SU-DHL-6 (cell line): ENCODE measurements at regions not wholly inside any gene's neighbourhood (a gene's known extent, or its start where the extent isn't known, plus 50 kb on each side); places are given as distances from the start of the nearest gene placed in this dataset.

ENCODE experiments used
- H2AFZ ChIP-seq: fragments of 200-600 bp; sonication (generic); 2 replicates; pipeline ENCODE4 v1.6.1; 2014; ENCODE audit warnings: low read depth, mild to moderate bottlenecking, moderate library complexity, mixed read lengths, antibody characterized with exemption, low read length; ENCODE audit not compliant: severe bottlenecking
- H3F3A ChIP-seq: fragments of 200-600 bp; shearing (Covaris generic); 2 replicates; pipeline ENCODE4 v1.6.0; 2016; ENCODE audit warnings: antibody characterized with exemption, mild to moderate bottlenecking; ENCODE audit not compliant: insufficient read depth
- H3K27ac ChIP-seq: fragments of 200-600 bp; sonication (generic); 2 replicates; pipeline ENCODE4 v1.5.1; 2016; ENCODE audit warnings: low read depth, mild to moderate bottlenecking, low read length, moderate library complexity, mixed read lengths
- H3K27me3 ChIP-seq: fragments of 200-600 bp; sonication (generic), shearing (Covaris generic); 2 replicates; pipeline ENCODE4 v1.6.0; 2014; ENCODE audit warnings: mild to moderate bottlenecking, low read length
- H3K36me3 ChIP-seq: fragments of 200-600 bp; sonication (generic); 2 replicates; pipeline ENCODE4 v1.6.1; 2014; ENCODE audit warnings: mild to moderate bottlenecking, low read length, mixed read lengths
- H3K4me2 ChIP-seq: fragments of 300-600, 200-600 bp; shearing (Covaris generic), sonication (generic); 2 replicates; pipeline ENCODE4 v1.6.0; 2014; ENCODE audit warnings: low read length, low read depth, mild to moderate bottlenecking; ENCODE audit not compliant: poor library complexity, severe bottlenecking
- H3K4me3 ChIP-seq: fragments of 200-600 bp; sonication (generic); 2 replicates; pipeline ENCODE4 v1.5.1; 2014; ENCODE audit warnings: antibody characterized with exemption, low read length, mild to moderate bottlenecking, mixed read lengths; ENCODE audit not compliant: insufficient read depth, poor library complexity, severe bottlenecking
- H3K79me2 ChIP-seq: fragments of 200-600 bp; sonication (generic); 2 replicates; pipeline ENCODE4 v1.6.1; 2014; ENCODE audit warnings: mild to moderate bottlenecking, low read length, moderate library complexity; ENCODE audit not compliant: insufficient read depth
- H3K9ac ChIP-seq: fragments of 200-600 bp; sonication (generic); 2 replicates; pipeline ENCODE4 v1.7.0; 2014; ENCODE audit warnings: mild to moderate bottlenecking, low read length
- H3K9me2 ChIP-seq: fragments of 200-600 bp; sonication (generic); replicated peaks from 2 replicates; pipeline ENCODE4 v1.6.1; 2014; ENCODE audit warnings: low read length; ENCODE audit not compliant: insufficient read depth
- H3K9me3 ChIP-seq: fragments of 200-600 bp; sonication (generic); 2 replicates; pipeline ENCODE4 v1.6.1; 2014; ENCODE audit warnings: low read length, mixed read lengths; ENCODE audit not compliant: insufficient read depth
- H4K20me1 ChIP-seq: fragments of 200-600 bp; sonication (generic); 2 replicates; pipeline ENCODE4 v1.6.1; 2014; ENCODE audit warnings: low read depth, mild to moderate bottlenecking, antibody characterized with exemption, low read length, moderate library complexity, mixed read lengths
- EZH2phosphoT487 ChIP-seq: fragments of 200-600 bp; sonication (generic), shearing (Covaris generic); conservative IDR thresholded peaks from 2 replicates; pipeline ENCODE4 v1.6.1; 2018; ENCODE audit warnings: mild to moderate bottlenecking, antibody characterized with exemption, low read length, moderate library complexity, mixed read lengths
- TF ChIP-seq, protein P1 (sequence below): fragments of 200-600 bp; sonication (generic); IDR thresholded peaks from one replicate; pipeline ENCODE4 v1.5.1; 2017; ENCODE audit warnings: antibody characterized with exemption, mild to moderate bottlenecking, low read length, moderate library complexity; ENCODE audit not compliant: insufficient read depth, poor library complexity, severe bottlenecking

DNA sequence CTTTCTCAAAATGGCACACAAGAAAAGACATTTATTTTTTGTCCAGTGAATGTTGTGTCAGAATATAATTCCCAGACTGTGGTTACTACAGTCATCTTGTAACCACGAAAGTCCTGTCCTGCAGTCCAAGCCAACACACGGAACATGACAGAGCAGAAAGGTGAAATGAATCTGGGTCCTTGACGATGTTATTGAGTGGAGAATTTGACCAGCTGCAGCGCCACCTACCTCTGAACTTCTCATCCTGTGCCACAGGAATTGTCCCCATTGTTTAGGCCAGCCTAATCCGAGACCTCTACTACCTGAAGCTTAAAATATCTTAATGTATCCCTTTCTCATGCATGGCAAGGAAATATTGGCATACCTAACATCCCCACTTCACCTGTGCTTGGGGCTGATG lies 64.1 kb upstream of the OTX2 start:
- Histone ChIP-seq H4K20me1 (no peaks in the 10 kb centered on the region), H3K27me3 (no peaks in the 10 kb centered on the region), H3K4me3 (no peak overlapping the region), H3F3A (no peaks in the 10 kb centered on the region), H3K36me3 (no peaks in the 10 kb centered on the region), H3K4me2 (no peak overlapping the region), H3K9me2 (no peaks in the 10 kb centered on the region), H2AFZ (no peak overlapping the region), H3K9ac (no peak overlapping the region), H3K79me2 (no peaks in the 10 kb centered on the region), H3K9me3 (no peaks in the 10 kb centered on the region), H3K27ac (no peak overlapping the region)
- TF ChIP-seq EZH2phosphoT487 = no peak
- TF ChIP-seq, protein P1, sequence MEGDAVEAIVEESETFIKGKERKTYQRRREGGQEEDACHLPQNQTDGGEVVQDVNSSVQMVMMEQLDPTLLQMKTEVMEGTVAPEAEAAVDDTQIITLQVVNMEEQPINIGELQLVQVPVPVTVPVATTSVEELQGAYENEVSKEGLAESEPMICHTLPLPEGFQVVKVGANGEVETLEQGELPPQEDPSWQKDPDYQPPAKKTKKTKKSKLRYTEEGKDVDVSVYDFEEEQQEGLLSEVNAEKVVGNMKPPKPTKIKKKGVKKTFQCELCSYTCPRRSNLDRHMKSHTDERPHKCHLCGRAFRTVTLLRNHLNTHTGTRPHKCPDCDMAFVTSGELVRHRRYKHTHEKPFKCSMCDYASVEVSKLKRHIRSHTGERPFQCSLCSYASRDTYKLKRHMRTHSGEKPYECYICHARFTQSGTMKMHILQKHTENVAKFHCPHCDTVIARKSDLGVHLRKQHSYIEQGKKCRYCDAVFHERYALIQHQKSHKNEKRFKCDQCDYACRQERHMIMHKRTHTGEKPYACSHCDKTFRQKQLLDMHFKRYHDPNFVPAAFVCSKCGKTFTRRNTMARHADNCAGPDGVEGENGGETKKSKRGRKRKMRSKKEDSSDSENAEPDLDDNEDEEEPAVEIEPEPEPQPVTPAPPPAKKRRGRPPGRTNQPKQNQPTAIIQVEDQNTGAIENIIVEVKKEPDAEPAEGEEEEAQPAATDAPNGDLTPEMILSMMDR = peak; percentile 30

DNA sequence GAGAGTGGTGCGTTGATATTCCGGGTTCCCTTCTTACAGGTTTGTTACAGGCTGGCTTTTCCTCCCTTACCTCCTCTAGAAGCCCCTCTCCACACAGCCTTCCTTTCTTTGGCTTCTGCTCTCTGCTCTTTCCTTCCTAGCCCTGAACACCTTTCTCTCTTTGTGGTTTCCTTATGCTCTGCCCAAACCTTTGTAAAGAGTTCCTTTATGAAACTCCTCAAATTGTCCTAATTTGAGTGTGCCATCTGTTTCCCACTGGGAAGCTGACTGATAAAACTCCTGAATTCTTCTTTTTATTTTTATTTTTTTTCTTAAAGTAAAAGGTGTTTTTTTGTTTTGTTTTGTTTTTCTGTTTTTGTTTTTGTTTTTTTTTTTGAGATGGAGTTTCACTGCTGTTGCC lies 60.1 kb upstream of the OTX2 start:
- Histone ChIP-seq H3K36me3 (no peaks in the 10 kb centered on the region), H2AFZ (no peak overlapping the region), H3F3A (no peaks in the 10 kb centered on the region), H3K9me2 (no peaks in the 10 kb centered on the region), H3K4me2 (no peak overlapping the region), H3K27me3 (no peaks in the 10 kb centered on the region), H4K20me1 (no peaks in the 10 kb centered on the region), H3K4me3 (no peak overlapping the region), H3K9me3 (no peaks in the 10 kb centered on the region), H3K79me2 (no peaks in the 10 kb centered on the region), H3K27ac (no peak overlapping the region), H3K9ac (no peak overlapping the region)
- TF ChIP-seq, protein P1 = no peak
- TF ChIP-seq EZH2phosphoT487 = no peak

DNA sequence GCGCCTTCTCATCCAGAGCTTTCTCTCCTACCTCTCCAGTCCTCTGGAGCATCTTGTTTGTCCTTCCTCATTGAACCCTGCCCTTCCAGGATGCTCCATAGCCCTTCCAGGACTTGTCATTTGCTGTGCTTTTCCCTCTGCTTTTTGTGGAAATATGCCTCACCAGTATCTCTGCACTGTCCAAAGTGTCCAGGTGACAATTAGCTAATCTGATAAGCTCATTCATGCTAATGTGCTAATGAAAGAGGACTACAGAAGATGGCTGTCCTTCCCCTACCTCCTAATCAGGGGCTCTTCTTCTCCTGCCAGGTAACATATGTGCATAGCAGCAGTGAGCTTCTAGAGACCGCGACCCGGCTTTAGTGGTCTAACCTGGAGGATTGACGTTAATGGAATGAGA lies 58.4 kb upstream of the OTX2 start:
- Histone ChIP-seq H3K79me2 (no peaks in the 10 kb centered on the region), H3K36me3 (no peaks in the 10 kb centered on the region), H3K27me3 (no peaks in the 10 kb centered on the region), H3K4me3 (no peak overlapping the region), H3F3A (no peaks in the 10 kb centered on the region), H3K27ac (no peak overlapping the region), H2AFZ (no peak overlapping the region), H4K20me1 (no peaks in the 10 kb centered on the region), H3K9ac (no peak overlapping the region), H3K9me3 (no peaks in the 10 kb centered on the region), H3K9me2 (no peaks in the 10 kb centered on the region), H3K4me2 (no peak overlapping the region)
- TF ChIP-seq, protein P1 = no peak
- TF ChIP-seq EZH2phosphoT487 = no peak
